MCF 10A (cell line): ENCODE measurements at regions not wholly inside any gene's neighbourhood (a gene's known extent, or its start where the extent isn't known, plus 50 kb on each side); places are given as distances from the start of the nearest gene placed in this dataset.

Source experiments
- BruUV-seq: library from RNA; stranded (reverse); fragments of 400-500 nt; replicated peaks from 2 replicates; lab custom pipeline; 2021; lab: Mats Ljungman, UMichigan
- CTCF ChIA-PET: fragments of 300-600 bp; sonication (Branson Sonifier 250); formaldehyde crosslinking; extraction: SDS; loops from one replicate; lab custom pipeline; 2021; ENCODE audit warnings: antibody characterized with exemption, inconsistent platforms; lab: Yijun Ruan, JAX
- POLR2A ChIA-PET: fragments of 300-600, 350-650 bp; sonication (Branson Sonifier 250); formaldehyde crosslinking; extraction: SDS; loops from one replicate; lab custom pipeline; 2020; ENCODE audit warnings: antibody characterized with exemption, inconsistent platforms; lab: Yijun Ruan, JAX
- DNase-seq: peaks from one replicate; pipeline ENCODE4 v3.0.0-alpha.2; 2018; ENCODE audit not compliant: unreplicated experiment
- H3K27ac Mint-ChIP-seq: one replicate; pipeline ENCODE4 v1.8.0; 2022; ENCODE audit warnings: mild to moderate bottlenecking, low read depth, mixed read lengths; ENCODE audit not compliant: unreplicated experiment
- H3K27me3 Mint-ChIP-seq: one replicate; pipeline ENCODE4 v1.8.0; 2022; ENCODE audit warnings: mixed read lengths; ENCODE audit not compliant: insufficient read depth, unreplicated experiment
- H3K36me3 Mint-ChIP-seq: one replicate; pipeline ENCODE4 v1.8.0; 2022; ENCODE audit warnings: mild to moderate bottlenecking, moderate library complexity, mixed read lengths; ENCODE audit not compliant: insufficient read depth, unreplicated experiment
- H3K4me1 Mint-ChIP-seq: one replicate; pipeline ENCODE4 v1.8.0; 2022; ENCODE audit warnings: mixed read lengths; ENCODE audit not compliant: insufficient read depth, unreplicated experiment
- H3K4me3 Mint-ChIP-seq: one replicate; pipeline ENCODE4 v1.8.0; 2022; ENCODE audit warnings: mild to moderate bottlenecking, moderate library complexity, mixed read lengths; ENCODE audit not compliant: unreplicated experiment
- H3K9me3 Mint-ChIP-seq: one replicate; pipeline ENCODE4 v1.8.0; 2022; ENCODE audit warnings: mixed read lengths; ENCODE audit not compliant: unreplicated experiment
- intact Hi-C: fragments of 100-400 bp; cut with micrococcal nuclease; formaldehyde crosslinking; loops from 2 replicates; pipeline ENCODE4 v1.14.1; 2022
- TF ChIP-seq, protein P1 (sequence below): fragments of 200-600 bp; IDR thresholded peaks from one replicate; pipeline ENCODE4 v1.8.0; 2022; ENCODE audit warnings: antibody characterized with exemption, mild to moderate bottlenecking; ENCODE audit not compliant: unreplicated experiment

DNA sequence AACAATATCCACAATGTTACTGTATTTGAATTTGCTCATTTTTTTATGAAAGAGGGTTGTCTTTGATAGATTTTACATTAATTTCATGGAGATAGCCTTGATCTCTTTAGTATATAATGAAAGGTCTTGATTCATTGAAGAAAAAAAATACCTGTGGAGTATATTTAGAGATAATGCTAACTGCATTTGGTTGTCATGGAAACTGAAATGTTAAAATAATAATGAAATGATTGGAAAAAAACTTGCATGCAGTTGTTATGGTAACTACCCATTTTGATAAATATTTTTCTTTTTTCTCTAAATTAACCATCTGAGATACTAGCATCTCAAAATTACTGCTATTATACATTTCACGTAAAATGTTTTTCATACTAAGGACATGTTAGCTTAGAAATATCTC lies 712.7 kb upstream of the FAM98A start:
- ChIA-PET CTCF (interaction anchor here (0.6 to 0.8 kb wide), 2 partner anchors 110 to 259 kb away, joined by 3 read pairs; no protein-coding TSS in a partner anchor), POLR2A (interaction anchor here (0.8 kb wide), 1 partner anchor 1571 kb away, joined by 3 read pairs; no protein-coding TSS in a partner anchor)
- H3K27ac Mint-ChIP-seq: no peak overlapping the region
- no peak for DNase-seq
- peaks cover 4% of the 10 kb centered on the region for H3K9me3 Mint-ChIP-seq
- H3K27me3 Mint-ChIP-seq: no peaks in the 10 kb centered on the region
- TF ChIP-seq, protein P1, sequence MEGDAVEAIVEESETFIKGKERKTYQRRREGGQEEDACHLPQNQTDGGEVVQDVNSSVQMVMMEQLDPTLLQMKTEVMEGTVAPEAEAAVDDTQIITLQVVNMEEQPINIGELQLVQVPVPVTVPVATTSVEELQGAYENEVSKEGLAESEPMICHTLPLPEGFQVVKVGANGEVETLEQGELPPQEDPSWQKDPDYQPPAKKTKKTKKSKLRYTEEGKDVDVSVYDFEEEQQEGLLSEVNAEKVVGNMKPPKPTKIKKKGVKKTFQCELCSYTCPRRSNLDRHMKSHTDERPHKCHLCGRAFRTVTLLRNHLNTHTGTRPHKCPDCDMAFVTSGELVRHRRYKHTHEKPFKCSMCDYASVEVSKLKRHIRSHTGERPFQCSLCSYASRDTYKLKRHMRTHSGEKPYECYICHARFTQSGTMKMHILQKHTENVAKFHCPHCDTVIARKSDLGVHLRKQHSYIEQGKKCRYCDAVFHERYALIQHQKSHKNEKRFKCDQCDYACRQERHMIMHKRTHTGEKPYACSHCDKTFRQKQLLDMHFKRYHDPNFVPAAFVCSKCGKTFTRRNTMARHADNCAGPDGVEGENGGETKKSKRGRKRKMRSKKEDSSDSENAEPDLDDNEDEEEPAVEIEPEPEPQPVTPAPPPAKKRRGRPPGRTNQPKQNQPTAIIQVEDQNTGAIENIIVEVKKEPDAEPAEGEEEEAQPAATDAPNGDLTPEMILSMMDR: no peak
- no peaks in the 10 kb centered on the region for H3K36me3 Mint-ChIP-seq
- BruUV-seq: no TSS peak
- H3K4me1 Mint-ChIP-seq: peaks cover 19% of the 10 kb centered on the region
- intact Hi-C loops: no loop called here
- H3K4me3 Mint-ChIP-seq: no peak overlapping the region

DNA sequence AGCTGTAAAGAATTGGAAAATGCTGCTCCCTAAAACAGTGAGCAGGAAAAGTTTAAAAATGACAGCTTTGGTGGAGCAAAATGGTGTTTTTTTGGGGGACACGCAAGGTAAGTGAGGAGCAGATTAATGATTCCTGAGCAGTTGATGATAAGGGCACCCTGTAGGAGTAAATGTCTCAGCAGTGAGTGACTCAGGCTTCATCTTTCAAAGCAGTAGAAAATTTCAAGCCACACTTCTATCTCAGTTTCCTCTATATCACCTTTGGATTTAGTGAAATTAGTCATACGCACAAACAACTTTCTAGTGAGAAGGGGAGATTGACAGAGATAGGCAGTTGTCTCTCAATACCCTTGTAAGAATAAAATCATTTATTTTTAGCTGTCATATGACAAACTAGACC lies 709.0 kb upstream of the FAM98A start:
- intact Hi-C loops: no loop called here
- ChIA-PET POLR2A (interaction anchor here (0.6 kb wide), 1 partner anchor 101 kb away, joined by 3 read pairs; no protein-coding TSS in a partner anchor), CTCF (no interaction called here)
- Mint-ChIP-seq H3K9me3 (peaks cover 4% of the 10 kb centered on the region), H3K27ac (no peak overlapping the region), H3K4me3 (no peak overlapping the region), H3K36me3 (no peaks in the 10 kb centered on the region), H3K27me3 (no peaks in the 10 kb centered on the region), H3K4me1 (peaks cover 12% of the 10 kb centered on the region)
- DNase-seq: no peak
- no TSS peak for BruUV-seq
- TF ChIP-seq, protein P1: no peak

DNA sequence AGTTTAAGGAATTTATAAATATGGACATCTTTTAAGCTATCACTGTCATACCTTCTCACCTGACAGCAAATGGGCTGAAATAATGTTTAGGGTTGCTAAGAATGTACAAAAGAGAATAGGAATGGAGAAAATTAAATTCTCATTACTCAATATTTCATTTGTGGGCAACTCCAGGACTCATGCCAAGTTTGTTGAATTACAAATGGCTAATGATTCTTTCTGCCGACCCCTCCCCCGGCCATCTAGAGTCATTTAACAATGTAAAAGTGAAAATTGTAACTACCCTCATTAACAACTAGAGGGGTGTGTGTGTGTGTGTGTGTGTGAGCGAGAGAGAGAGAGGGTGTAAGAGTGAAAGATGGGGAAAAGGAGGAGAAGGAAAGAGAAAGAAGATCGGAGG lies 708.5 kb upstream of the FAM98A start:
- Mint-ChIP-seq H3K27ac (no peak overlapping the region), H3K4me3 (no peak overlapping the region), H3K36me3 (no peaks in the 10 kb centered on the region), H3K27me3 (no peaks in the 10 kb centered on the region), H3K4me1 (peaks cover 12% of the 10 kb centered on the region), H3K9me3 (peaks cover 4% of the 10 kb centered on the region)
- intact Hi-C loops: no loop called here
- ChIA-PET POLR2A (interaction anchor here (0.6 to 0.9 kb wide), 2 partner anchors 11 to 100 kb away, joined by 3 to 4 read pairs; no protein-coding TSS in a partner anchor), CTCF (no interaction called here)
- no peak for DNase-seq
- TF ChIP-seq, protein P1: no peak
- BruUV-seq: no TSS peak

DNA sequence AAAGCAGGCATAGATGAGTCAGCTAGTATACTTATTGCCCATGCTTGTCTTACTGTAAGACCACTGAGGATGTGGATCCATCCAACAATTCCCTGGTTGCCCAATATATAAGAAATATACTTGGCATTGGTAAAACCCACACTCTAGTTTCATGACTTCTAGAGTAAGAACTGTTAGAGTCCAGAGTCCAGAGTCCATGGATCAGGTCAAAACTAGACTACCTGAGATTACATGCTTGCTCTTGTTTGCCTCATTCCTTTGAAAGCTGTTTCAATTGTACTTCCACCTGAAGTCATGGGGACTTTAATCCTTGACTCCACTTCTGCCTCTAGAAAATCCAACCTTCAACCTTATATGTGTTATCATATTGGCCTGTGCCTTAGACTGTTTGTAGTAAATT lies 707.6 kb upstream of the FAM98A start:
- no peaks in the 10 kb centered on the region for H3K27me3 Mint-ChIP-seq
- H3K36me3 Mint-ChIP-seq: no peaks in the 10 kb centered on the region
- no TSS peak for BruUV-seq
- H3K27ac Mint-ChIP-seq: no peak overlapping the region
- H3K9me3 Mint-ChIP-seq: peaks cover 4% of the 10 kb centered on the region
- H3K4me1 Mint-ChIP-seq: peaks cover 12% of the 10 kb centered on the region
- ChIA-PET POLR2A (interaction anchor here (0.9 kb wide), 1 partner anchor 12 kb away, joined by 4 read pairs; no protein-coding TSS in a partner anchor), CTCF (interaction anchor here (0.9 kb wide), 1 partner anchor 707 kb away, joined by 3 read pairs; the partner anchor contains the start of gene FAM98A)
- DNase-seq: no peak
- no peak overlapping the region for H3K4me3 Mint-ChIP-seq
- intact Hi-C loops: no loop called here
- TF ChIP-seq, protein P1: no peak
